HG03108 (cell line): ENCODE measurements at regions not wholly inside any gene's neighbourhood (a gene's known extent, or its start where the extent isn't known, plus 50 kb on each side); places are given as distances from the start of the nearest gene placed in this dataset.

Experiments
- ATAC-seq: cut with Tn5 transposase; IDR thresholded peaks from one replicate; pipeline ENCODE4 v1.9.1; 2021; ENCODE audit warnings: moderate library complexity; ENCODE audit not compliant: unreplicated experiment

GRCh38 chr14:46300765-46301164, 350.8 kb downstream of the RPL10L start:
- no peak for ATAC-seq

GRCh38 chr14:46290706-46291105, 360.9 kb downstream of the RPL10L start:
- no peak for ATAC-seq

DNA sequence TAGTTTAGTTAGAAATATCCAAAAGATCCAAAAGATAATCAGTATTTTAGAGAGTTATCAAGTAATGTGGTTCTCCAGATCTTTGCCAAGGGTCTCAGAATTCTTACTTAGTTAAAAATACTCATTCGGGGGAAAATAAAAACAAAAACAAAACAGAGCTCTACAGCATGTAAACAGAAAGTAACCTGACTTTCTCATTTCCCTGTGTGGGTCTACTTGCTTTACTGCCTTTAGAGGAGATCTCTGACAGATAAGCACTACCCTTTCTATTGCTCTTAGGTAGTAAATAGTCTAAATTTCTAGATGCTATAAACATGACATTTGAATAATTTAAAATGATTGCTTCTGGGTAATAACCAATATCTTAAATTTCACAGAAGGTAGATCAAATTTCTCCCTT, 371.8 kb downstream of the RPL10L start:
- no peak for ATAC-seq

DNA sequence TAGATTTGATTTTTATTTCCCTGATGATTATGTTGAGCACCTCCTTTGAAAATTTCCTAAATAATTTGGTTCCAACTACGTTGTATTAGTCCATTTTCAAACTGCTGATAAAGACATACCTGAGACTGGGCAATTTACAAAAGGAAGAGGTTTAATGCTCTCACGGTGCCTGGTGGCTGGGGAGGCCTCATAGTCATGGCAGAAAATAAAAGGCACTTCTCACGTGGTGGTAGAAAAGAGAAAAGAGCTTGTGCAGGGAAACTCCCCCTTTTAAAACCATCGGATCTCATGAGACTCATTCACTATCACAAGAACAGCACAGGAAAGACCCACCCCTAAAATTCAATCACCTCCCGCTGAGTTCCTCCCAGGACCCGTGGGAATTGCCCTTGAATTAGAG, 372.3 kb downstream of the RPL10L start:
- ATAC-seq: no peak

GRCh38 chr14:46259536-46259935, 392.0 kb downstream of the RPL10L start:
- ATAC-seq: no peak

GRCh38 chr14:46256381-46256780, 395.2 kb downstream of the RPL10L start:
- no peak for ATAC-seq

GRCh38 chr14:46250113-46250703, 401.4 kb downstream of the RPL10L start:
- ATAC-seq: no peak

DNA sequence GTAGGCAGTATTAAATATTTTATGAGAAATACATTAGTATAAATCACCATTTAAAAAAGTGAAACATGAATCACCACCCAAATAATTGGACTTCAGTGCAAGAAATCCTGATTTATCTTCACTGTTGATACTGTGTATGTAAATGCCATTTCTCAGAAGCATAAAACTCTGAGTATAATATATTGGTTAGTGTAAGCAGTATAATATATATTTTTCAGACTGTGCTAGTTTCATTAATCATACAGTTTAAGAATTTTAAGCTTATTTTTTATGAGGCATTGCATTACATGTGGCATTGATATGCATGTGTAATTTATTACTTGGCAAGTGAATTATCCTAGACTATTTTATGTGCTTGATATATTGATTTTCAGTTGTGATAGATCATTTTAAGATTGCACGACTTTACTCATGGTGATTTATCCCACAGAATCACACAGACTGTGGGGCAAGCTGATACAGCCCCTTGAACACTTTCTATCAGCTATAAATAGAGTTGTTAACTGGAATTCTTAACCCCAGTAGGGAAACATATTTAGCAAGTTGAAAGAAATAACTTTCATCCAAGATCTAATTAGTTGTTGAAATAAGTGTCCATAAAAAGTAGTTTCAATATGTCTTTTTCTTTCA, 403.5 kb downstream of the RPL10L start:
- no peak for ATAC-seq

DNA sequence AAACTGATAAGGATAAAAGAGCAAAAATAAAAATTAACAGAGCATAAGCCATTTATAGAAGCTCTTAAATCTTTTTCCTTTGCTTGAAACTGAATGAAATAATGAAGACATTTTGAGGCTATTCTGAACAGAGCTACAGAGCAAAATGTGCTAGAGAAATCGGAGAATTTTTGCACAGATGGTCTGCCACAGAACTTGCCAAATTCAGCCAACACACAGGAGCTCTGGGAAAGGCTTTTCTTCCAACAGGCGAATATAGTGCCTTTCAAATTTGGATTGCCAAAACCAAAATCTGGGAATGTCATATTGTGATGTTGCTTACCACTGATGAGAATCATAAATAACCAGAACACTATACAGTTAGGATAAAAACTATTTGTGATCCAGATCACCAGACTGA, 406.3 kb downstream of the RPL10L start:
- ATAC-seq: no peak

GRCh38 chr14:46233786-46234185, 417.8 kb downstream of the RPL10L start:
- no peak for ATAC-seq

DNA sequence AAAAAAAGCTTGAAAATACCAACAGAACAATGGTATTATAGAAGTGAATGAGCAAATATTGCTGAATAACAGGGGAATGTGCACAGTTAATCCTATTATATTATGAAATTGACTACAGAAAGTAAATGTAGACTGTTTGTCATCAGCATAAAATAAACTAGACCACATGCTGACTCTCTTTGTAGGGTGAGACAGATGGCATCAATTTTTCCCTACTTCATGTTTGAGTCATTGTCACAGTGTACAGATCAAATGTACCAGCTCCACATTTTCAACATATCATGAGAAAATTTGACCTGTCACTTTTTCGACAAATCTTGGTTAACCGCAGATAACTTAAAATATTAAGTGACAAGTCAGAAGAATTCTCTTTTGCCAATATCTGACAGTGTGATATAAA, 421.0 kb downstream of the RPL10L start:
- ATAC-seq: no peak

DNA sequence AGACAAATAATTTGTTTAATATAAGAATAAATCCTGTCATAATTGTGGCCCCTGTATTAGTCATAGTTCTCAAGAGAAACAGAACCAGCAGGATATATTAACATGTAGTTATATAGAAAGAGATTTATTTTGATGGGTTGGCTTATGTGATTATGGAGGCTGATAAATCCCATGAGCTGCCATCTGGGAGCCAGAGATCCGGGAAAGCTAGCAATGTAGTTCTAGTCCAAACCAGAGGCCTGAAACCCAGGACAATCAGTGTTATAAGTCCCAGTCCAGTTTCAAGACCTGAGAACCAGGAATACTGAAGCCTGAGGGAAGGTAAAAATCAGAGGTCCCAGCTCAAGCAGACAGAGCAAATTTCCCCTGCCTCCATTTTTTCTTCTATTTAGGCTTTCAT, 435.8 kb downstream of the RPL10L start:
- no peak for ATAC-seq

GRCh38 chr14:46198676-46199075, 452.9 kb downstream of the RPL10L start:
- no peak for ATAC-seq

- no peak for ATAC-seq
Observed at GRCh38 chr14:46197856-46198255, 453.7 kb downstream of the RPL10L start.
